ENCODE measurements at regions not wholly inside any gene's neighbourhood (a gene's known extent, or its start where the extent isn't known, plus 50 kb on each side); places are given as distances from the start of the nearest gene placed in this dataset.

GRCh38 chr16:86389566-86390328 is 120.6 kb upstream of the FOXF1 start:
- H3K4me1 ChIP-seq (ENCODE audit: control insufficient read depth, insufficient read depth, low read length) = no peaks in the 10 kb centered on the region
- no peak for DNase-seq
- H3K27me3 ChIP-seq (ENCODE audit: control insufficient read depth, insufficient read depth) = no peaks in the 10 kb centered on the region
- H3K4me3 ChIP-seq (ENCODE audit: low read length) = no peak overlapping the region
- no peak overlapping the region for H3K27ac ChIP-seq (ENCODE audit: low read length)
- WGBS = 49% methylated on average over 17 of the region's 17 CpGs
- no peak for ATAC-seq
- intact Hi-C loops (cut with DNase I) = no loop called here
- H3K9me3 ChIP-seq (ENCODE audit: control insufficient read depth, low read length) = no peaks in the 10 kb centered on the region

GRCh38 chr16:86390335-86390734 is 120.0 kb upstream of the FOXF1 start:
- Histone ChIP-seq H3K27ac (ENCODE audit: low read length) (no peak overlapping the region), H3K4me1 (ENCODE audit: control insufficient read depth, insufficient read depth, low read length) (no peaks in the 10 kb centered on the region), H3K27me3 (ENCODE audit: control insufficient read depth, insufficient read depth) (no peaks in the 10 kb centered on the region), H3K9me3 (ENCODE audit: control insufficient read depth, low read length) (no peaks in the 10 kb centered on the region), H3K4me3 (ENCODE audit: low read length) (no peak overlapping the region)
- intact Hi-C loops (cut with DNase I) = no loop called here
- ATAC-seq (no peak), DNase-seq (no peak)
- WGBS = 97% methylated on average over 1 of the region's 1 CpG

- intact Hi-C loops (cut with DNase I) = no loop called here
- H3K4me1 ChIP-seq (ENCODE audit: control insufficient read depth, insufficient read depth, low read length) = no peaks in the 10 kb centered on the region
- no peak overlapping the region for H3K4me3 ChIP-seq (ENCODE audit: low read length)
- no peak for DNase-seq
- ATAC-seq = no peak
- H3K27ac ChIP-seq (ENCODE audit: low read length) = no peak overlapping the region
- no peaks in the 10 kb centered on the region for H3K9me3 ChIP-seq (ENCODE audit: control insufficient read depth, low read length)
- no peaks in the 10 kb centered on the region for H3K27me3 ChIP-seq (ENCODE audit: control insufficient read depth, insufficient read depth)
- WGBS = 87% methylated on average over 6 of the region's 6 CpGs
Observed at GRCh38 chr16:86391486-86391885, 118.8 kb upstream of the FOXF1 start.

GRCh38 chr16:86391984-86392383 is 118.3 kb upstream of the FOXF1 start:
- WGBS = 79% methylated on average over 9 of the region's 9 CpGs
- ATAC-seq = no peak
- intact Hi-C loops (cut with DNase I) = no loop called here

GRCh38 chr16:86392436-86393152 is 117.7 kb upstream of the FOXF1 start:
- no peak for DNase-seq
- H3K27ac ChIP-seq (ENCODE audit: low read length) = no peak overlapping the region
- no peak overlapping the region for H3K4me3 ChIP-seq (ENCODE audit: low read length)
- H3K9me3 ChIP-seq (ENCODE audit: control insufficient read depth, low read length) = no peaks in the 10 kb centered on the region
- WGBS = 64% methylated on average over 8 of the region's 8 CpGs
- no peak for ATAC-seq
- no peaks in the 10 kb centered on the region for H3K4me1 ChIP-seq (ENCODE audit: control insufficient read depth, insufficient read depth, low read length)
- intact Hi-C loops (cut with DNase I) = no loop called here
- no peaks in the 10 kb centered on the region for H3K27me3 ChIP-seq (ENCODE audit: control insufficient read depth, insufficient read depth)

More at GRCh38 chr16:86391984-86392383, 118.3 kb upstream of the FOXF1 start:
- H3K27ac ChIP-seq (ENCODE audit: low read length) = no peak overlapping the region
- DNase-seq = no peak
- H3K4me3 ChIP-seq (ENCODE audit: low read length) = no peak overlapping the region
- no peaks in the 10 kb centered on the region for H3K9me3 ChIP-seq (ENCODE audit: control insufficient read depth, low read length)
- H3K27me3 ChIP-seq (ENCODE audit: control insufficient read depth, insufficient read depth) = no peaks in the 10 kb centered on the region
- no peaks in the 10 kb centered on the region for H3K4me1 ChIP-seq (ENCODE audit: control insufficient read depth, insufficient read depth, low read length)

- Histone ChIP-seq H3K4me3 (ENCODE audit: low read length) (no peak overlapping the region), H3K27me3 (ENCODE audit: control insufficient read depth, insufficient read depth) (no peaks in the 10 kb centered on the region), H3K4me1 (ENCODE audit: control insufficient read depth, insufficient read depth, low read length) (no peaks in the 10 kb centered on the region), H3K27ac (ENCODE audit: low read length) (no peak overlapping the region), H3K9me3 (ENCODE audit: control insufficient read depth, low read length) (no peaks in the 10 kb centered on the region)
- intact Hi-C loops (cut with DNase I) = no loop called here
- 93% methylated on average over 9 of the region's 9 CpGs for WGBS
- ATAC-seq = no peak
- DNase-seq = no peak
Observed at GRCh38 chr16:86393907-86394626, 116.3 kb upstream of the FOXF1 start.

- intact Hi-C loops (cut with DNase I) = no loop called here
- ATAC-seq = no peak
- no peak overlapping the region for H3K27ac ChIP-seq (ENCODE audit: low read length)
Observed at GRCh38 chr16:86395477-86395876, 114.8 kb upstream of the FOXF1 start.

GRCh38 chr16:86396422-86396821 is 113.9 kb upstream of the FOXF1 start:
- Histone ChIP-seq H3K9me3 (ENCODE audit: control insufficient read depth, low read length) (no peaks in the 10 kb centered on the region), H3K4me3 (ENCODE audit: low read length) (no peak overlapping the region), H3K4me1 (ENCODE audit: control insufficient read depth, insufficient read depth, low read length) (no peaks in the 10 kb centered on the region), H3K27me3 (ENCODE audit: control insufficient read depth, insufficient read depth) (no peaks in the 10 kb centered on the region), H3K27ac (ENCODE audit: low read length) (no peak overlapping the region)
- ATAC-seq (peak in 1 of 2 donors; percentile 32), DNase-seq (no peak)
- intact Hi-C loops (cut with DNase I) = no loop called here
- WGBS = 42% methylated on average over 10 of the region's 10 CpGs

More at GRCh38 chr16:86395477-86395876, 114.8 kb upstream of the FOXF1 start:
- no peak for DNase-seq
- no peaks in the 10 kb centered on the region for H3K27me3 ChIP-seq (ENCODE audit: control insufficient read depth, insufficient read depth)
- 37% methylated on average over 3 of the region's 3 CpGs for WGBS
- H3K4me1 ChIP-seq (ENCODE audit: control insufficient read depth, insufficient read depth, low read length) = no peaks in the 10 kb centered on the region
- no peaks in the 10 kb centered on the region for H3K9me3 ChIP-seq (ENCODE audit: control insufficient read depth, low read length)
- no peak overlapping the region for H3K4me3 ChIP-seq (ENCODE audit: low read length)

GRCh38 chr16:86396901-86397311 is 113.4 kb upstream of the FOXF1 start:
- Histone ChIP-seq H3K4me1 (ENCODE audit: control insufficient read depth, insufficient read depth, low read length) (no peaks in the 10 kb centered on the region), H3K4me3 (ENCODE audit: low read length) (no peak overlapping the region), H3K27me3 (ENCODE audit: control insufficient read depth, insufficient read depth) (no peaks in the 10 kb centered on the region), H3K27ac (ENCODE audit: low read length) (no peak overlapping the region), H3K9me3 (ENCODE audit: control insufficient read depth, low read length) (no peaks in the 10 kb centered on the region)
- DNase-seq (no peak), ATAC-seq (peak in 1 of 2 donors; percentile 20)
- WGBS = 43% methylated on average over 9 of the region's 9 CpGs
- intact Hi-C loops (cut with DNase I) = no loop called here

- no peaks in the 10 kb centered on the region for H3K27me3 ChIP-seq (ENCODE audit: control insufficient read depth, insufficient read depth)
- ATAC-seq (no peak), DNase-seq (no peak)
- H3K4me3 ChIP-seq (ENCODE audit: low read length) = no peak overlapping the region
- H3K4me1 ChIP-seq (ENCODE audit: control insufficient read depth, insufficient read depth, low read length) = no peaks in the 10 kb centered on the region
- H3K9me3 ChIP-seq (ENCODE audit: control insufficient read depth, low read length) = no peaks in the 10 kb centered on the region
- no peak overlapping the region for H3K27ac ChIP-seq (ENCODE audit: low read length)
- 53% methylated on average over 6 of the region's 6 CpGs for WGBS
- intact Hi-C loops (cut with DNase I) = no loop called here
Observed at GRCh38 chr16:86398201-86398600, 112.1 kb upstream of the FOXF1 start.

- WGBS = 47% methylated on average over 4 of the region's 4 CpGs
- H3K4me3 ChIP-seq (ENCODE audit: low read length) = no peak overlapping the region
- DNase-seq = no peak
- ATAC-seq = no peak
- no peak overlapping the region for H3K27ac ChIP-seq (ENCODE audit: low read length)
- no peaks in the 10 kb centered on the region for H3K27me3 ChIP-seq (ENCODE audit: control insufficient read depth, insufficient read depth)
- no peaks in the 10 kb centered on the region for H3K4me1 ChIP-seq (ENCODE audit: control insufficient read depth, insufficient read depth, low read length)
- intact Hi-C loops (cut with DNase I) = no loop called here
- H3K9me3 ChIP-seq (ENCODE audit: control insufficient read depth, low read length) = no peaks in the 10 kb centered on the region
Observed at GRCh38 chr16:86398622-86399021, 111.7 kb upstream of the FOXF1 start.

All from right cardiac atrium (tissue), 5 donors.